Right kidney (tissue), 1 donor: ENCODE measurements at regions not wholly inside any gene's neighbourhood (a gene's known extent, or its start where the extent isn't known, plus 50 kb on each side); places are given as distances from the start of the nearest gene placed in this dataset.
"Not testable (repeated sequence)": the region's sequence is repeated elsewhere in the genome, so short reads cannot be mapped to it uniquely, and the experiment has no call there.

Experiments
- DNase-seq: peaks from one replicate; pipeline ENCODE4 v3.0.0-alpha.2; 2016

- no peak for DNase-seq
Measured at GRCh38 chr18:70981400-70982140, 692.7 kb downstream of the SOCS6 start.

DNA sequence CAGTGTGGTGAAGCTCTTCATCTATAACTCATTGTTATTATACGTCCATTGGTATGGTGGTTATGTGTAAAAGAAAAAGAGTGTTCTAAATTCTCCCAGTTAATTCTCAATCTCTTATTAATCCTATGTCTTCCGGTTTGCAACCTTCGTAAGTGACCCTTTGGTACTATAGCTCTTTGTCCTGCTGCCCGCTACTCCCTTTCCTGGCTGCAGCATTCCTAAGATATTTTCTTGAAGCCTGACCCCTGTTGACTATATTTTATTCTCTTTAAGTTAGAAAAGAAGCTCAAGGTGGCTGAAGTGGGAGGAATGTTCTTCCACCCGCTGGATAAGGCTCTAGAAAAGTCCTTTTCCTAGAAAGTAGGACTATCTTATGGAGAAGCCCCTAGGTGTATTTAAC, 684.8 kb downstream of the SOCS6 start:
- no peak for DNase-seq

DNA sequence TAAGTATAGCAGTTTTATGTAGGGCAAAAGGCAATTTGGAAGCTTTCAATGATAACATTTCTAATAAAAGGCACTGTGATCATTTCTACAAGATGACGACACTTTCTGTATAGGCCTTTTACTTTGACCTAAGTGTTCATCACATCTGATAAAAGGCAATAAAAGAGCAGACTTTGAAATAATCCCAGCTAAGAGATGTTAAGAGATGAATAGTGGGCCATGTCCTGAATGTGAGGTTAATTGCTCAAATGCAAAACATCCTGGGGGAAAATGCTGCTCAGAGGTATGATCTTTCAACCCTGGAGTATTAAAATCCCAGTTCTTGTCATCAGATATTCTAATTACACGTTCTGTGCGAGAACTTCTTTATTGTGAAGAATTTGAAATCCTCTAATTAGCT, 677.6 kb downstream of the SOCS6 start:
- no peak for DNase-seq

DNA sequence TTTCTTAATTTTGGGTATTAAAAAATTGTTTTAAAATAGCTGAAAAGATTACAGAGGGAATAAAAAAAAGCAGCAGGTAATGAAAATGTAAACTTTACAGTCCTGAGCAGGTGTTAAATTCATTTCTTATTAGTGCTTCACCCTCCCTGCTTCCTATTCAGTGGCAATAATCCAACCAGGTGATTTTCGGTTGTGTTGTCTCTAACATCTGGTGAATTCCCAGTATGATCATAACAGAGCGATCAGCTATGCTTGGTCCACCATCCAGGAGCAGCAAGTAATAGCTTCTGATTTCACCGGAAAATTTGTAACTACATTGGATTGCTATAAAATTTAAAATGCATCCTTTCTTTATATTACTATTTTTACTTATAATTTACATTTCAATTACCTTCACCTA, 673.1 kb downstream of the SOCS6 start:
- no peak for DNase-seq

DNA sequence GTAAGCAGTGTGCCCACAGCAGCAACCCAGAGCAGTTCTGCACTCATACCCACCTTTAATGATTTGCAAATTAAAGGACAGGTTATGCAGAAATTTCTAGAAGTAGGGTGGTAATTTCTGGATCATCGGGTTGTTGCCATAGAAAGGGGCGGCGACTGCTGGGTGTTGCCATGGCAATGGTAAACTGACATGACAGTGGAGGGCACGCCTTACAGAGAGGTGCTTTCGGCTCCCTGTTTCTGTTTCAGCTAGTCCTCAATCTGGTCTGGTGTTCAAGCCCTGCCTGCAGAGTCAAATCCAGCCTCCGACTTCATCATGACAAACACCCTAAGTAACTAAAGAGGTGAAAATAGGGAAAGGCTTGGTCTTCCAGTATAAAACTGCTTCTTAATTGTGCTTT, 667.7 kb downstream of the SOCS6 start:
- DNase-seq: no peak

DNA sequence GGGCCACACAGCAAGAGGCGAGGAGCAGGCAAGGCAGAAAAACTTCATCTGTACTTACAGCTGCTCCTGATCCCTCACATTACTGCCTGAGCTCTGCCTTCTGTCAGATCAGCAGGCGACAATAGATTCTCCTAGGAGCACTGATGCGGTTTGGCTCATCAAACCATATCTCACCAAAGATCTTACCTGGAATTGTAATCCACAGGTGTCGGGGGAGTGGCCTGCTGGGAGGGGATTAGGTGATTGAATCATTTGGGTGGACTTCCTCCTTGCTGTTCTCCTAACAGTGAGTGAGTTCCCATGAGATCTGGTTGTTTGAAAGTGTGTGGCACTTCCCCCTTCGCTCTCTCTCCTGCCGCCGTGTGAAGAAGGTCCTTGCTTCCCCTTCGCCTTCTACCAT, 647.3 kb downstream of the SOCS6 start:
- no peak for DNase-seq

DNA sequence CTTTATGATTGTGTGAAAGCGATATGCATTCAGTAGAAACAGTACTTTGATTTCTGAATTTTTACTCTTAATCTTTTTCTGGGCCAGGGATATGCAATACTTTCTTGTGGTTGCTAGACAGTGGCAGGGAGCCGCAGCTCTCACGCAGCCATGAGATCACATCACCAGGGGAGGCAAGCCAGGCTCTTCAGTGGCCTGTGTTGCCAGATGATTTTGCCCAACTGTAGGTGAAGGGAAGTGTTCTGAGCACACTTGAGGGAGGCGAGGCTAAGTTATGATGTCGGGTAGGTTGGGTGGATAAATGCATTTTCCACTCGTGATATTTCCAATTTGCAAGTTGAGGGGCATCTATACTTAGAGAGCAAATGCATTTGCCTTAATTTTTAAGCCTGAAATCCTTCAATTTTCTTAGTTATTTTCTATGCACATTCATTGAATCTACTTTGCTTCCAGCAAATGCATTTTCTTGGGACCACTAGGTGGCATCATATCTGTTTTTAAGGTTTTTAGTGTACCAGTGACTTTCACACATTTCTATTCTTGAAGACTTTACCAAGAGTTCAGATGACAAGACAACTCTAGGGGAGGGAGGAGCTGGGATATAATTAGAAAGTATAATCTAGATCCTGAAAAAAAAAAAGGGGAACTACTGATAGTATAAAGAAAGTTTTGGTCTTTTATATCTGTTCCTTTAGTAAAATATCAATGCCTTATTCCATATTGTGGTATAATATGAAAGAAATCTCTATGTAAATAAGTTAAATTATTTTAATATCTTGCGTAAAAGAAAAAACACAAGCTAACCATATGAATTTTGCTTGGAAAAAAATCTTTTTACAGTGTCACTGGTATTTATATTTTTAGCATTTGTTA, 643.3 kb downstream of the SOCS6 start:
- peak; percentile 9 for DNase-seq

GRCh38 chr18:70920840-70921374, 632.1 kb downstream of the SOCS6 start:
- DNase-seq: no peak

GRCh38 chr18:70907673-70908072, 618.8 kb downstream of the SOCS6 start:
- DNase-seq: no peak

DNA sequence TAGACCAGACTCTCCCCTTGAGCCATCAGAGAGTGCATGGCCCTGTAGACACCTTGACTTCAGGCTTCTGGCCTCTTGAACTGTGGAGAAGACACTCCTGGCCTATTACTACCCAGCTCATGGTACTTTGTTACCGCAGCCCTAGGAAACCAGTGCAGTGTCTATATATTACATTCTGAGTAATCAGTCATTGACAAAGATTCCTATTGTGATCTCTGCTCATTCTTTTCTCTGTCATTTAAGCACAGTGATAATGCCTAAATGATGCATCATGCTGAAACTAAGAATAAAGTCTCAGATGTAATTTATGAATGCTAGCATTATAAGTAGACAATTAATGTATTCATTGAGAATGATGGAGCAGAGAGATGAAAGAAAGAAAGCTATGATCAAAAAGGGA, 603.5 kb downstream of the SOCS6 start:
- no peak for DNase-seq

DNA sequence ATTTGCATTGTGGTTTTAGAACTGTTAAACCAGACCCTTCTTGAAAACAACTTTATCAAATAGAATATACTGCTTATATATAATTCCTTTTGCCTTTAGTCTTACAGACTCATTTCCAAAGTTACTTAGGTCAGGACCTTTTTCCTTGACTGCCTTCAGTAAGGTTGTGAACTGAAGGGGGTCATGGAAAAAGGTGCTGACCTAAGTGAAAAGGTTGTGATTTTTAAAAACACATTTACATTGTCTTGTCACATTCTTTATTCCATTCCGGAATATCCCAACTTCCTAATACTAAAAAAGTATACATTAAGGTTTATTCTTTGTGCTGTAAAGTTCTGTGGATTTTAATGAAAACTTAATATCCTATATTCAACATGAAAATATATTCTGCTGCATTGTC, 581.4 kb downstream of the SOCS6 start:
- DNase-seq: no peak

- DNase-seq: no peak
Measured at GRCh38 chr18:70848329-70848728, 559.5 kb downstream of the SOCS6 start.

DNA sequence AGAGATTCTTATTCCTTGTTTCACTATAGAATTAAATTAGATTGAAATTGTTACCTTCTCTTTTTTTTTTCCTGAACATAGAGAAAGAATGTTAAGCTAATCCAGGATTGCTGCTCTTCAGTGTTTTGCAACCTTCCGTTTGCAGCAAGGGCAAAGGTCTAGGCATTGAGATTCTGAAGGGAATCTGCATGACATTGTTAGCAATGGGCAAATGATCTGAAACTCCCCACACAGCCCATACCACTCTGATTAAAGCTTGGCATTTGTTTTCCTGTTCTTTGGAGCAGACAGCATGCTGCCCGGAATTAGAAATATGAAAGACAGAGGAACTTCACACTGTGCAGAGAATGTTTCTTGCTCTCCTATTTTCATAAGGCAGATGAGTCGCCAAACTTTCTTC, 551.8 kb downstream of the SOCS6 start:
- DNase-seq: no peak

- DNase-seq: no peak
Measured at GRCh38 chr18:70827632-70828031, 538.8 kb downstream of the SOCS6 start.

GRCh38 chr18:70826571-70826970, 537.7 kb downstream of the SOCS6 start:
- no peak for DNase-seq

DNA sequence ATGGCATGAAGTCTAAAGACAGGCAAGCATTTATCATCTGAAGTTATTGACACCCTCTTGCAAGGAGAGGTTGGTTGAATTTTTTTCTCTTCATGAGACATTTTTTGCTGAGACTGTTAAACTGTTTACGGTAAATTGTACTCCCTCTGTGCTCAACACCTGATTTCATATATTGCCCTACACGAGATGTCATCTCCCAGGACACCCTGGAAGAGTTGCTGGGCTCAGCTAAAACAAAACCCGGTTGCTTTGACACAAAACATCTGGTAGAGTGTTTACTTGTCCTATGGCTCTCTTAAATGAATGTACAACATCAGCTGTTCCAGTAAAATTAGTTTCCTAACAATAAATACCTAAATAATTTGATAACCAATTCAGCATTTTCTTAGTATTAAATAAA, 533.8 kb downstream of the SOCS6 start:
- DNase-seq: no peak

- DNase-seq: no peak
Measured at GRCh38 chr18:70822117-70822516, 533.3 kb downstream of the SOCS6 start.

- no peak for DNase-seq
Measured at GRCh38 chr18:70808481-70809056, 519.7 kb downstream of the SOCS6 start.

DNA sequence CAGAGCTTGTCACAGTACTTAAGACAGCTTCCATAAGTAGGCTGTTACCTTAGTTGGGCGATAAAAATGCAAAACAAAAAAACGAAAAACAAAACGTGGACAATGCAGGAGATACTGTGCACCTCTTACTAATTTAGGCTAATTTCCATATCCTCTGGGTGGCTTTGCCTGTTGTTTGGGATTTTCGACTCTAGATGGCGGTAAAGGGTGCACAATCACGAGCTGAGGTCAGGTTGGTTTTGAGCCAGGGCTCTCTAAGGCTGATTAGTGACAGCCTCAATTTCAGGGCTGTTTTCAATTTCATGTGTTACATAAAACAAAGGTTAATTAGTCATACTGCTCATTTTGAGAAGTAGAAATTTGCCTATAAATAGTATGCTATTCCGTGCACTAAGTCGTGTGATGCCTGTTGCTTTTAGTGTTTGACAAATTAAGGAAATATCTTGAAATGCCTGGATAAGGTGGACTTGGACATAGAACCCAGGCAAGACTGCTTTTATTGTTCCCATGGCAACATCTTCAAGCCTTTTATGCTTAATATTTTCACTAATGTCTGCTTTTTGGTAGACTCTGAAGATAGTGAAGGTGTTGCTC, 493.1 kb downstream of the SOCS6 start:
- DNase-seq: peak; percentile 19

DNA sequence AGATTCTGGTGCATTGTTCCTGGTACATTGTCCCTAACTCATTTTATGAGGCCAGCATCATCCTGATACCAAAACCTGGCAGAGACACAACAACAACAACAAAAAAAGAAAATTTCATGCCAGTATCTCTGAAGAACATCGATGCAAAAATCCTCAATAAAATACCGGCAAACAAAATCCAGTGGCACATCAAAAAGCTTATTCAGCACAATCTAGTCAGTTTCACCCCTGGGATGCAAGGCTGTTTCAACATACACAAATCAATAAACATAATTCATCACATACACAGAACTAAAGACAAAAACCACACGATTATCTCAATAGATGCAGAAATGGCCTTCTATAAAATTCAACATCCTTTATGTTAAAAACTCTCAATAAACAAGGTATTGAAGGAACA, 477.4 kb downstream of the SOCS6 start:
- not testable (repeated sequence) for DNase-seq

GRCh38 chr18:70762812-70763211, 474.0 kb downstream of the SOCS6 start:
- no peak for DNase-seq

GRCh38 chr18:70758780-70759179, 469.9 kb downstream of the SOCS6 start:
- no peak for DNase-seq

- no peak for DNase-seq
Measured at GRCh38 chr18:70754486-70754885, 465.6 kb downstream of the SOCS6 start.
